GM23248 (cell line): ENCODE measurements at regions not wholly inside any gene's neighbourhood (a gene's known extent, or its start where the extent isn't known, plus 50 kb on each side); places are given as distances from the start of the nearest gene placed in this dataset.

Experiments used
- DNase-seq: peaks from one replicate; pipeline ENCODE4 v3.0.0-alpha.2; 2015
- H2AFZ ChIP-seq: fragments of 200-600 bp; sonication (generic); 2 replicates; pipeline ENCODE4 v1.6.1; 2016; ENCODE audit warnings: antibody characterized with exemption
- H3F3A ChIP-seq: fragments of 200-600 bp; sonication (generic); 2 replicates; pipeline ENCODE4 v1.6.1; 2016; ENCODE audit warnings: mild to moderate bottlenecking, antibody characterized with exemption, mixed run types; ENCODE audit not compliant: insufficient read depth
- H3K27ac ChIP-seq: fragments of 200-600 bp; sonication (generic); 2 replicates; pipeline ENCODE4 v1.5.1; 2016; ENCODE audit warnings: mild to moderate bottlenecking
- H3K27me3 ChIP-seq: fragments of 200-600 bp; sonication (generic); replicated peaks from 2 replicates; pipeline ENCODE4 v1.6.1; 2016; ENCODE audit warnings: mild to moderate bottlenecking; ENCODE audit not compliant: insufficient read depth
- H3K36me3 ChIP-seq: fragments of 200-600 bp; sonication (generic); 2 replicates; pipeline ENCODE4 v1.6.1; 2016; ENCODE audit warnings: low read depth, mild to moderate bottlenecking
- H3K4me1 ChIP-seq: fragments of 200-600 bp; sonication (generic); 2 replicates; pipeline ENCODE4 v1.6.1; 2016; ENCODE audit warnings: mild to moderate bottlenecking; ENCODE audit not compliant: insufficient read depth
- H3K4me2 ChIP-seq: fragments of 200-600 bp; sonication (generic); one replicate; pipeline ENCODE4 v1.6.1; 2016; ENCODE audit warnings: mild to moderate bottlenecking; ENCODE audit not compliant: unreplicated experiment
- H3K4me3 ChIP-seq: fragments of 200-600 bp; sonication (generic); 2 replicates; pipeline ENCODE4 v1.5.1; 2016; ENCODE audit warnings: mild to moderate bottlenecking
- H3K79me2 ChIP-seq: fragments of 200-600 bp; sonication (generic); 2 replicates; pipeline ENCODE4 v1.6.1; 2016; ENCODE audit warnings: mild to moderate bottlenecking; ENCODE audit not compliant: insufficient read depth
- H3K9ac ChIP-seq: fragments of 200-600 bp; sonication (generic); 2 replicates; pipeline ENCODE4 v1.6.1; 2016; ENCODE audit warnings: mild to moderate bottlenecking
- H3K9me2 ChIP-seq: fragments of 200-600 bp; sonication (generic); 2 replicates; pipeline ENCODE4 v1.6.1; 2016; ENCODE audit warnings: mixed run types, mild to moderate bottlenecking, moderate library complexity; ENCODE audit not compliant: insufficient read depth
- H3K9me3 ChIP-seq: fragments of 200-600 bp; sonication (generic); one replicate; pipeline ENCODE4 v1.6.1; 2017; ENCODE audit warnings: low read depth
- H4K20me1 ChIP-seq: fragments of 200-600 bp; sonication (generic); 2 replicates; pipeline ENCODE4 v1.6.0; 2016; ENCODE audit not compliant: insufficient read depth
- EZH2 ChIP-seq: fragments of 200-600 bp; sonication (generic); IDR thresholded peaks from 2 replicates; pipeline ENCODE4 v1.6.1; 2018; ENCODE audit warnings: antibody characterized with exemption, mild to moderate bottlenecking; ENCODE audit not compliant: insufficient read depth, poor library complexity, severe bottlenecking
- EZH2phosphoT487 ChIP-seq: fragments of 200-600 bp; sonication (generic); IDR thresholded peaks from 2 replicates; pipeline ENCODE4 v1.6.1; 2018; ENCODE audit warnings: antibody characterized with exemption, moderate library complexity, mild to moderate bottlenecking, low read depth; ENCODE audit not compliant: insufficient read depth
- WGBS, 2 experiments: methylation state at CpG; one replicate each; pipeline ENCODE4 v1.1.6; 2015 to 2017; ENCODE audit warnings: low lambda C conversion rate in 2 of 2, low coverage in 1 of 2; ENCODE audit errors: missing lambda C conversion rate in 2 of 2; 5-methylcytosine and 5-hydroxymethylcytosine counted together
- in situ Hi-C: fragments of 300-500 bp; cut with MboI; formaldehyde crosslinking; loops from 2 replicates; pipeline ENCODE4 v1.15.0; 2020

- WGBS, 2 experiments, result 66 to 69% methylated on average over 3 of the region's 3 CpGs
- DNase-seq, result no peak
- Histone ChIP-seq H4K20me1 (no peaks in the 10 kb centered on the region), H3K4me3 (no peak overlapping the region), H3F3A (no peaks in the 10 kb centered on the region), H3K27me3 (no peaks in the 10 kb centered on the region), H3K36me3 (no peaks in the 10 kb centered on the region), H3K4me1 (no peaks in the 10 kb centered on the region), H3K79me2 (no peaks in the 10 kb centered on the region), H2AFZ (no peak overlapping the region), H3K9ac (no peak overlapping the region), H3K27ac (no peak overlapping the region), H3K9me3 (no peaks in the 10 kb centered on the region), H3K4me2 (no peak overlapping the region), H3K9me2 (no peaks in the 10 kb centered on the region)
- no peak for TF ChIP-seq EZH2phosphoT487
- no peak for TF ChIP-seq EZH2
- in situ Hi-C loops, result no loop called here
Measured at GRCh38 chr2:186294248-186294888, 191.7 kb upstream of the ZC3H15 start.

DNA sequence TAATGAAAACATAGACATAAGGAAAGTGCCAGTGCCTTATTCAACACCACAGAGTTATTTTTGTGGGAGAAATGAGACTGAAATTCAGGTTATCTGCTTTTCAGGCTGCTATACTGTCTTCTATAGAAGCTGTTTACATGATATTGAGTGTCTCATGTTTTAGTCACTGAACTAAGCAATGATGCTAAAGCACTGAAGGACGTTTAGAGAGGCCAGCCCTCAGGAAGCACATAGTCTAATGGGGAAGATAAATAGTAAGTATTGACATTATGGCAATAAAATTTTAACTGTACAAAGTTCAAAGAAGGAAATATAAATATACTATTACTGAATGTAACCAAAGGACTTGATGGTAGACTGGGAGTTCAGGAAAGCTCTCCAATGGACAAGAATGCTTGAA, 186.4 kb upstream of the ZC3H15 start:
- Histone ChIP-seq H3K9ac (no peak overlapping the region), H3K4me2 (no peak overlapping the region), H2AFZ (no peak overlapping the region), H3K27me3 (no peaks in the 10 kb centered on the region), H3K79me2 (no peaks in the 10 kb centered on the region), H3K4me3 (no peak overlapping the region), H3K9me3 (no peaks in the 10 kb centered on the region), H3K27ac (no peak overlapping the region), H3K9me2 (no peaks in the 10 kb centered on the region), H3K36me3 (no peaks in the 10 kb centered on the region), H3K4me1 (no peaks in the 10 kb centered on the region), H4K20me1 (no peaks in the 10 kb centered on the region), H3F3A (no peaks in the 10 kb centered on the region)
- no peak for DNase-seq
- in situ Hi-C loops, result no loop called here
- no peak for TF ChIP-seq EZH2
- TF ChIP-seq EZH2phosphoT487, result no peak
- 35 to 50% methylated on average over 1 of the region's 1 CpG for WGBS, 2 experiments

- Histone ChIP-seq H3K27ac (no peak overlapping the region), H3K9ac (no peak overlapping the region), H3K4me2 (no peak overlapping the region), H3K27me3 (no peaks in the 10 kb centered on the region), H3K9me3 (no peaks in the 10 kb centered on the region), H3K4me3 (no peak overlapping the region), H3K79me2 (no peaks in the 10 kb centered on the region), H2AFZ (no peak overlapping the region), H3K36me3 (no peaks in the 10 kb centered on the region), H3K4me1 (no peaks in the 10 kb centered on the region), H4K20me1 (no peaks in the 10 kb centered on the region), H3K9me2 (no peaks in the 10 kb centered on the region; the same call in 1 of the 2 replicates), H3F3A (no peaks in the 10 kb centered on the region)
- no peak for DNase-seq
- 56 to 59% methylated on average over 7 of the region's 7 CpGs for WGBS, 2 experiments
- TF ChIP-seq EZH2 (no peak), EZH2phosphoT487 (no peak)
- in situ Hi-C loops, result no loop called here
Measured at GRCh38 chr2:186302263-186302662, 183.8 kb upstream of the ZC3H15 start.

- in situ Hi-C loops, result no loop called here
- WGBS, 2 experiments, result 78% methylated on average over 2 of the region's 2 CpGs
Measured at GRCh38 chr2:186303091-186303490, 183.0 kb upstream of the ZC3H15 start.

GRCh38 chr2:186304064-186304463, 182.0 kb upstream of the ZC3H15 start:
- Histone ChIP-seq H3K9me3 (no peaks in the 10 kb centered on the region), H3K27me3 (no peaks in the 10 kb centered on the region), H2AFZ (no peak overlapping the region), H3K4me1 (no peaks in the 10 kb centered on the region), H3K36me3 (no peaks in the 10 kb centered on the region), H3K79me2 (no peaks in the 10 kb centered on the region), H3K27ac (no peak overlapping the region), H3K4me2 (no peak overlapping the region), H3K9me2 (no peaks in the 10 kb centered on the region; the same call in 1 of the 2 replicates), H3K9ac (no peak overlapping the region), H3F3A (no peaks in the 10 kb centered on the region), H4K20me1 (no peaks in the 10 kb centered on the region), H3K4me3 (no peak overlapping the region)
- TF ChIP-seq EZH2, result no peak
- TF ChIP-seq EZH2phosphoT487, result no peak
- no peak for DNase-seq
- in situ Hi-C loops, result no loop called here

More at GRCh38 chr2:186303091-186303490, 183.0 kb upstream of the ZC3H15 start:
- Histone ChIP-seq H3K9ac (no peak overlapping the region), H3F3A (no peaks in the 10 kb centered on the region), H3K9me3 (no peaks in the 10 kb centered on the region), H3K4me1 (no peaks in the 10 kb centered on the region), H4K20me1 (no peaks in the 10 kb centered on the region), H3K27ac (no peak overlapping the region), H3K79me2 (no peaks in the 10 kb centered on the region), H3K27me3 (no peaks in the 10 kb centered on the region), H2AFZ (no peak overlapping the region), H3K4me2 (no peak overlapping the region), H3K4me3 (no peak overlapping the region), H3K9me2 (no peaks in the 10 kb centered on the region; the same call in 1 of the 2 replicates), H3K36me3 (no peaks in the 10 kb centered on the region)
- TF ChIP-seq EZH2phosphoT487 (no peak), EZH2 (no peak)
- no peak for DNase-seq
